Stomach (tissue), 8 donors: ENCODE measurements at regions not wholly inside any gene's neighbourhood (a gene's known extent, or its start where the extent isn't known, plus 50 kb on each side); places are given as distances from the start of the nearest gene placed in this dataset.
A peak's percentile ranks its signal among the peaks of the same experiment; 100 is the strongest.

Experiments used
- DNase-seq, 2 donors: peaks; one replicate each; pipeline versions ENCODE4 v3.0.0 to v3.0.0-alpha.2; 2013 to 2019
- H3K27ac ChIP-seq, 5 donors: fragments of 200-600 bp in 4 of 5; sonication (generic) in 4 of 5; one replicate each; pipeline ENCODE4 v1.5.1; 2013 to 2019; ENCODE audit warnings: mild to moderate bottlenecking in 1 of 5, moderate library complexity in 1 of 5
- H3K27me3 ChIP-seq, 3 donors: fragments of 200-600 bp; sonication (generic); one replicate each; pipeline ENCODE4 v1.5.1; 2017 to 2019; ENCODE audit warnings: mixed run types in 1 of 3
- H3K36me3 ChIP-seq, 4 donors: fragments of 200-600 bp; sonication (generic); 1 replicate in 3 of 4; 2 replicates in 1 of 4; pipeline ENCODE4 v1.5.1; 2016 to 2019
- H3K4me1 ChIP-seq, 4 donors: fragments of 200-600 bp; sonication (generic); one replicate each; pipeline ENCODE4 v1.5.1; 2016 to 2019
- H3K4me3 ChIP-seq, 4 donors: fragments of 200-600 bp; sonication (generic) in 3 of 4; one replicate each; pipeline ENCODE4 v1.5.1; 2016 to 2019; ENCODE audit warnings: mild to moderate bottlenecking in 1 of 4
- H3K9me3 ChIP-seq, 4 donors: fragments of 200-600 bp; sonication (generic); one replicate each; pipeline ENCODE4 v1.5.1; 2016 to 2019
- CTCF ChIP-seq, 7 experiments: fragments of 450-650 bp in 4 of 7; fragments of 200-600 bp in 3 of 7; sonication (generic) in 3 of 7; IDR thresholded peaks; one replicate each; pipeline ENCODE4 v1.5.1; 2016 to 2019; ENCODE audit warnings: antibody characterized with exemption in 7 of 7, control low read depth in 2 of 7, mild to moderate bottlenecking in 1 of 7
- EP300 ChIP-seq: sonication (generic); formaldehyde crosslinking; IDR thresholded peaks from one replicate; pipeline ENCODE4 v1.6.1; 2017; ENCODE audit warnings: antibody characterized with exemption
- POLR2A ChIP-seq, 4 donors: fragments of 450-650 bp; IDR thresholded peaks; one replicate each; pipeline ENCODE4 v1.6.1; 2016; ENCODE audit warnings: antibody characterized with exemption in 4 of 4, control low read depth in 2 of 4, mild to moderate bottlenecking in 1 of 4, moderate library complexity in 1 of 4
- POLR2AphosphoS5 ChIP-seq, 3 donors: sonication (generic); formaldehyde crosslinking; IDR thresholded peaks; one replicate each; pipeline ENCODE4 v1.6.1; 2016; ENCODE audit warnings: antibody characterized with exemption in 3 of 3
- WGBS, 5 donors: extraction: QIAGEN DNeasy Blood & Tissue Kit in 3 of 5; methylation state at CpG; one replicate each; pipeline versions ENCODE4 v1.1.5 to v1.1.7; 2013 to 2018; 5-methylcytosine and 5-hydroxymethylcytosine counted together
- intact Hi-C: fragments of 100-400 bp; cut with DNase I; formaldehyde crosslinking; loops from one replicate; pipeline ENCODE4 v1.15.1; 2023; ENCODE audit warnings: low total_unique reads
- donor health status: healthy with polysubstance abuse.
- donor health status: Bipolar disorder and iron deficiency.
- donor health status: healthy.

GRCh38 chr13:76216729-76217128 lies 580.6 kb downstream of the LMO7 start:
- intact Hi-C loops = no loop called here
- H3K9me3 ChIP-seq = no peaks in the 10 kb centered on the region
- no peaks in the 10 kb centered on the region for H3K4me1 ChIP-seq
- no peak overlapping the region for H3K4me3 ChIP-seq
- no peaks in the 10 kb centered on the region for H3K27me3 ChIP-seq
- H3K27ac ChIP-seq = no peak overlapping the region
- no peaks in the 10 kb centered on the region for H3K36me3 ChIP-seq
- peak in 1 of 2 donors; percentile 21 for DNase-seq
- 38 to 73% (median 69%) methylated on average over 2 of the region's 2 CpGs for WGBS, 5 donors
- no peak for TF ChIP-seq POLR2AphosphoS5 (IDR thresholded peaks at IDR 0.05)
- no peak for TF ChIP-seq EP300
- no peak for TF ChIP-seq CTCF (IDR thresholded peaks at IDR 0.05)
- no peak for TF ChIP-seq POLR2A (IDR thresholded peaks at IDR 0.05)

- no peak overlapping the region for H3K27ac ChIP-seq
- TF ChIP-seq EP300 (no peak), CTCF (IDR thresholded peaks at IDR 0.05) (no peak), POLR2A (IDR thresholded peaks at IDR 0.05) (no peak), POLR2AphosphoS5 (IDR thresholded peaks at IDR 0.05) (no peak)
- H3K36me3 ChIP-seq = no peaks in the 10 kb centered on the region
- H3K4me3 ChIP-seq = no peak overlapping the region
- intact Hi-C loops = no loop called here
- H3K4me1 ChIP-seq = no peaks in the 10 kb centered on the region
- no peaks in the 10 kb centered on the region for H3K9me3 ChIP-seq
- no peaks in the 10 kb centered on the region for H3K27me3 ChIP-seq
- no peak for DNase-seq
- 73 to 91% (median 87%) methylated on average over 1 of the region's 1 CpG for WGBS, 5 donors
Observed at GRCh38 chr13:76214001-76214400, 577.9 kb downstream of the LMO7 start.

GRCh38 chr13:76213423-76213904 lies 577.3 kb downstream of the LMO7 start:
- no peak overlapping the region for H3K4me3 ChIP-seq
- H3K9me3 ChIP-seq = no peaks in the 10 kb centered on the region
- TF ChIP-seq EP300 = no peak
- no peak for TF ChIP-seq CTCF (IDR thresholded peaks at IDR 0.05)
- intact Hi-C loops = no loop called here
- no peaks in the 10 kb centered on the region for H3K36me3 ChIP-seq
- H3K4me1 ChIP-seq = no peaks in the 10 kb centered on the region
- no peak overlapping the region for H3K27ac ChIP-seq
- DNase-seq = no peak
- WGBS, 5 donors = 73 to 86% (median 78%) methylated on average over 3 of the region's 3 CpGs
- H3K27me3 ChIP-seq = no peaks in the 10 kb centered on the region

GRCh38 chr13:76210262-76210661 lies 574.1 kb downstream of the LMO7 start:
- H3K27ac ChIP-seq = no peak overlapping the region
- intact Hi-C loops = no loop called here
- no peak for TF ChIP-seq POLR2AphosphoS5 (IDR thresholded peaks at IDR 0.05)
- TF ChIP-seq EP300 = no peak
- no peak for TF ChIP-seq CTCF (IDR thresholded peaks at IDR 0.05)
- no peak for TF ChIP-seq POLR2A (IDR thresholded peaks at IDR 0.05)
- no peaks in the 10 kb centered on the region for H3K27me3 ChIP-seq
- 82 to 94% (median 87%) methylated on average over 1 of the region's 1 CpG for WGBS, 5 donors
- no peaks in the 10 kb centered on the region for H3K9me3 ChIP-seq
- no peaks in the 10 kb centered on the region for H3K4me1 ChIP-seq
- H3K4me3 ChIP-seq = no peak overlapping the region
- no peaks in the 10 kb centered on the region for H3K36me3 ChIP-seq
- DNase-seq = no peak
